HL-60 (cell line): ENCODE measurements at regions not wholly inside any gene's neighbourhood (a gene's known extent, or its start where the extent isn't known, plus 50 kb on each side); places are given as distances from the start of the nearest gene placed in this dataset.

Source experiments
- CTCF ChIP-seq: IDR thresholded peaks from one replicate; pipeline ENCODE4 v1.5.1; 2011; ENCODE audit warnings: low read length, control low read depth, inconsistent platforms; ENCODE audit not compliant: insufficient read depth
- GABPA ChIP-seq: IDR thresholded peaks from 2 replicates; pipeline ENCODE4 v1.6.1; 2012; ENCODE audit warnings: low read depth
- POLR2AphosphoS5 ChIP-seq: IDR thresholded peaks from 2 replicates; pipeline ENCODE4 v1.6.1; 2012; ENCODE audit warnings: low read depth
- REST ChIP-seq: IDR thresholded peaks from 2 replicates; pipeline ENCODE4 v1.6.1; 2012; ENCODE audit warnings: low read depth; ENCODE audit not compliant: insufficient replicate concordance
- SPI1 ChIP-seq: IDR thresholded peaks from 2 replicates; pipeline ENCODE4 v1.6.1; 2012; ENCODE audit warnings: low read depth, mild to moderate bottlenecking, borderline replicate concordance

- TF ChIP-seq CTCF (no peak), SPI1 (no peak), POLR2AphosphoS5 (no peak), REST (no peak), GABPA (no peak)
Observed at GRCh38 chr5:130270786-130271185, 366.5 kb downstream of the CHSY3 start.
